ENCODE measurements at regions not wholly inside any gene's neighbourhood (a gene's known extent, or its start where the extent isn't known, plus 50 kb on each side); places are given as distances from the start of the nearest gene placed in this dataset.
"Not testable (repeated sequence)": the region's sequence is repeated elsewhere in the genome, so short reads cannot be mapped to it uniquely, and the experiment has no call there.

DNA sequence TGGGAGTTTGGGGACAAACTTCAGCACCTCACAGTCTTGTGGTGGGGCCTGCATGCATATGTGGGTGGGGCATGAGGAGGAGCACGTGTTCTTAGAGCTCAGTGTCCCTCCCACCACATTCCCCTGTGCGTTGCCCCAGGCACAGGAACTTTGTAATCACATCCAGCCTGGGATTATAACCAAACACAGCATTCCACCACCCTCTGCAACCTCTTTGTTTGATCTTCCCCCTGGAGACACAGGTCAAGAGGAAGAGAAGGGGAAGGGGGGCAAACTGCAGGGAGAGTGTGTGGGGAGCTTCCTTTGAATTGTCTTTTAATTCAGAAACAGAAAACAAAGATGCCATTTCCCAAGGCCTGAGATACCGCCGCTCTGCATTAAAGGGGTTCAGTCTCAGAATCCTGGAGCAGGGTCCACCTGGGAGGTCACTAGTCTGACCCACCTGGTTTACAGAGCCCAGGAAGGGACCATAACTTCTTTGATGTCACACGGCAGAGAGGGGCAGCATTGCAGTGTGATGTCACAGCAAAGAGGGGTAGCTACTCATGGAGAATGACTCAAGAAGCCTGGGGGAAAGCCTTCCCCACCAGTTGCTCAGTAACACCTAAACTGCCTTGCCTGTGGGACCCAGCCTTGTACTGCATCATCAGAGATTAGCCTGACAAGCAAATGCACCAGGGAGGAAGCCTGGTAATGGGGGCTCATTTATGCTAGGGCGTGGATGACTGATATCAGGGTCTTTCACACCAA lies 106.3 kb upstream of the RNU6-1 start:
- no peak for DNase-seq

DNA sequence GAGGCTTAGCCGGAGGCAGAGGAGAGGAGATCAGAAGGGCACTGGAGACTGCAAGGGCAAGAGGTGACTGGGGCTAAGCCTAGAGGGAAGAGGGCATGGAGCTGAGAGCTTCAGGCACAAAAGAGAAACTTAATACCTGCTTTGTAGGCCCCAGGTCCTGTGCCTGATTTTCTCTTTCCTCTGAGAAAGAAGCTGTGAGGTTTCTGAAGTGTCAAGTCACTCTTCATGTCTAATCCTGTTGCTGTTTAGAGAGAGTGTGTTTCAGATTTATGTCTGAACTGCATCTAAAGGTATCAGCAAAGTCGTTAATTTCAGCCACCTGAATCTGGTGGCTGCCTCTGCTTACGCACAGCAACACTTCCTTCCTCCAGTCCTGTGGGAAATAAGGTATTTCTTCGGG lies 106.9 kb upstream of the RNU6-1 start:
- DNase-seq = peak; percentile 12

DNA sequence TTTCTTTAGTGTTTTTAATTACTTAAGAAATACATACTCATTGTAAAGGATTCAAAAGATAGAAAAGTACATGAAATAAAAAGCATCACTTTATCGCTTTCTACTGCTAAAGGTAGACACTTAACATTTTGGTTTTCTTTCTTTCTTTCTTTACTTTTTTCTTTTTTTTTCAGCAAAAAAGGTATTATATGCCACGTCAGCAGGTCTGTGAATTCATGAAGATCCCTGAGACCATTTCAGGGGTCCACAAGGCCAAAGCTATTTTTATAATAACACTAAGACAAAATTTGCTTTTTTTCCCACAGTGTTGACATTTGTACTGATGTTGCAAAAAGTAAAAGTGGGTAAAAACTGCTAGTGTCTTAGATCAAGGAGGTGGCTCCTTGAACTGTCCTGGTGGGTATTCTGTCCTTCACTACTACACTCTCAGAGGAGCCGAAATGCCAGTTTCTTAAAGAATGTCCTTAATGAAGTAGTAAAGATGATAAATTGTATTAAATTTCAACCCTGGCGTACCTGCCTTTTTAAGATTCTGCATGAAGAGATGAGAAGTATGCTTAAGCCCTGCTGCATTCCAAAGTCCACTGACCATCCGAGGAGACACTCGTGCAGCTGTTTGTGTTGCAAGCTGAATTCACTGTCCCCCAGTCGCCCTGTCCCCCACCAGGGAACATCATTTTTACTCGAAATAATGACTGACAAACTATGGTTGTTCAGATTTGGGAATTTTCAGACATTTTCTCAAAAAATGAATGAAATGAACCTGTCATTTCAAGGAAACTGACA lies 106.7 kb upstream of the PIAS1 start:
- no peak for DNase-seq

DNA sequence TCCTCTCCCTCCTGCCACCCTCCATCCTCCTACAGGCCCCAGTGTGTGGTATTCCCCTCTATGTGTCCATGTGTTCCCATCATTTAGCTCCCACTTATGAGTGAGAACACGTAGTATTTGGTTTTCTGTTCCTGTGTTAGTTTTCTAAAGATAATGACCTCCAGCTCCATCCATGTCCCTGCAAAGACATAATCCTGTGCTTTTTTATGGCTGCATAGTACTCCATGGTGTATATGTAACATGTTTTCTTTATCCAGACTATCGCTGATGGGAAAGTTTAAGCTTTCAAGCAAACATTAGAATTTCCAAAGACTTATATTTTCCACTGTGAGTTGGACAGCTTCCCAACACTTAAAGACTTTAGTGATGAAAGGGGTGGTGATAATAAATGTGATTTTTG lies 105.9 kb upstream of the PIAS1 start:
- DNase-seq = no peak

DNA sequence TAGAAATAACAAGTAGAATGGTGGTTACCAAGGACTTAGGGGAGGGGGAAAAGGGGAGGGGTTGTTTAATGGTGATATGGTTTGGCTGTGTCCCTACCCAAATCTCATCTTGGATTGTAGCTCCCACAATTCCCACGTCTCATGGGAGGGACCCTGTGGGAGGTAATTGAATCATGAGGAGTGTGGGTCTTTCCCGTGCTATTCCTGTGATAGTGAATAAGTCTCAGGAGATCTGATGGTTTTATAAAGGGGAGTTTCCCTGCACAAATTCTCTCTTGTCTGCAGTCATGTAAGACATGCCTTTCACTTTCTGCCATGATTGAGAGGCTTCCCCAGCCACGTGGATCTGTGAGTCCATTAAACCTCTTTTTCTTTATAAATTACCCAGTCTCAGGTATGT lies 102.9 kb upstream of the PIAS1 start:
- not testable (repeated sequence) for DNase-seq

DNA sequence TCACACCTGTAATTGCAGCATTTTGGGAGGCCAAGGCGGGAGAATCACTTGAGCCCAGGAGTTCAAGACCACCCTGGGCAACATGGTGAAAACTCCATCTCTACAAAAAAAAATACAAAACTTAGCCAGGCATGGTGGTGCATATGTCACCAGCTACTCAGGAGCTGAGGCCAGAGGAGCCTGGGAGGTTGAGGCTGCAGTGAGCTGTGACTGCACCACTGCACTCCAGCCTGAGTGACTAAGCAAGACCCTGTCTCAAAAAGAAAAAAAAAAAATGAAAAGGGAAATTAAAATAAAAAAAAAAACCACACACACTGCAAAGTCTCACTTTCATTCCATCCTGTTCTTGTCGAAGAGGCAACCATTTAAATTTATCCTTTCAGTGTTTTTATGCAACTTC lies 100.8 kb upstream of the PIAS1 start:
- peak; percentile 19 for DNase-seq

DNA sequence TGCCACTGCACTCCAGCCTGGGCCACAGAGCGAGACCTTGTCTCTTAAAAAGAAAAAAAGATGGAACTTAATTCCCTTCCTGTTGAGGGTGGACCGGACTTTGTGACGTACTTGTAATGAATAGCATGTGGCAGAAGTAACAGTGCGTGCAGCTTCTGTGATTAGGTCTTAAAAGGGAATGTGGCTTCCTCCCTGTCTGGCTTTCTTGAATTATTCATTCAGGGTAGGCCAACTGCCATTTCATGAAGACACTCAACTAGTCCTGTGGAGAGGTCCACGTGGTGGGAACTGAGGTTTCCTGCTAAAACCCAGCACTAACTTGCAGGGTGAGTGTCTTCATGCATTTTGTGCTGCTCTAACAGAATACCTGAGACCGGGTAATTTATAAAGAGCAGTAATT lies 98.9 kb upstream of the PIAS1 start:
- peak; percentile 33 for DNase-seq

DNA sequence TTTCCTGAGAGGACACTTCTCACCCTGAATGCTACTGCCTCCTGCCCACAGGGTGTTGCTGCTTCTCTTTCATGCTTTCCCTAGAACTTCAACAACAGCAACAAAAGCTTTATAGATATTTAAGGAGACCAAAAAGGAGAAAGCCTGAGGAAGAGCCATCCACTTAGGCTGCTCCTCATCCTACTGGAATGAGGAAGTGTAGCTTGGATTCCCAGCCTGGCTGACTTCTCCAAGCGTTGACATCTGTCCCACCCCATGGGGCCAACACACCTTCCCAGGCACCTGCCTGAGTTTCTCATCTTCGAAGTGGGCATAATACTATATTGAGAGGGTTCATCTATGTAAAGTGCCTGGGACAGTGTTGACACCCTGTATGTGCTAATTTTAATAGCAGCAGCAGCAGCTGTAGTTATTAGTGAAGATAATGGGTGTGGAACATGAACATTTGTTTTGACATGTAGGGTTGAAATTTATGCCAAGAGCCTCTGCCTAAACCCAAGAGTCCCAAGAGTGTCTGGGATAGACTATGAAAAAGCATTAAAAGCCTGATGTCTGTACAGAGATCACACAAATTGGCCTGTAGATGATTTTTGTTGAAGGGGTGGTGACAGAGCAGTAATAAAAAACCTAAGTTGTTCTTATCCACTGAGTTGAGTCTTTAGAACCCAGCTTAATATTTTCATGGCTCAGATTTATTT lies 96.5 kb upstream of the PIAS1 start:
- DNase-seq = no peak

DNA sequence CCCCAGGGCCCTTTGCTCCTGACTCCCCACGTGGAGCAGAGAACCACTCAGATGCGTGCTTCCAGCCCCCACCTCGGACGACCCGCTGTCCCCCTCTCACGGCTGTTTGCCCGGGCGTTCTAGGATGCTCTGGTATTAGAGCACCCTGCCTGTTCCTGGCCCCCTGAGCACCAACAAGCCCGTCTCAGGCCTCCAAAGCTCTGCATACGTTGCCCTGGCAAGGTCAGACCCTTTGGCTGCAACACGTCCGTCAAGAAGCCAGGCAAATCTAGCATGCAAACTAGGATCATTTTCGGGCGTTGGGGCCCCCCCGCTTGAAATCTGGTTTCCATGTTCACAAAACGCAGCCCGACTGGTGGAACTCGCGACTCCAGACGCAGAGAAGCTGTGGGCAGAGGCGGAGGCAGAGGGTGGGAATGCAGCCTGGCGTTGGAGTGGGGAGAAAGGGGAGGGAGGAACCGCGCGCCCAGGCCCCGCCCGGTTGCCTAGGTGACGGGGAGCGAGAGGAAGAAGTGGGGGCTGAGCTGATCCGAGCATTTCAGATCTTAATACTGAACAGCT lies 86.2 kb upstream of the PIAS1 start:
- DNase-seq = no peak

DNA sequence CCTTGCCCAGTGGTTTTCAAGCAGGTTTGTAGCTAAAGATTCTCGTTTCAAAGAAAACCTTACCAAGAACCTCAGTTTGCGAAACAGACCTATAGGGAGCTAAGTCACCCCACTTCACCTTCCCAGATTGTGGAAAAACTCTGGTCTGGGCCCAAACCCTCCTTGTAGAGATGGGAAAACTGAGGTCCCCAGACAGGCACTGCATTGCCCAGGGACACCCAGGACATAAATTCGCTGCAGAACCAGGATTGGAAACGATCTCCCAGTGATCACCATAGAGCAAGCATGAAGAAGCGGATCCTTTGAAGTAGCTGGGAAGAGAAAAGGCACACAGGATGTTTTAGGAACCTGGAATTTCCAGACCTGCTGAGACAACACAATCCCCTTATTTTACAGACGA lies 85.6 kb upstream of the PIAS1 start:
- no peak for DNase-seq

DNA sequence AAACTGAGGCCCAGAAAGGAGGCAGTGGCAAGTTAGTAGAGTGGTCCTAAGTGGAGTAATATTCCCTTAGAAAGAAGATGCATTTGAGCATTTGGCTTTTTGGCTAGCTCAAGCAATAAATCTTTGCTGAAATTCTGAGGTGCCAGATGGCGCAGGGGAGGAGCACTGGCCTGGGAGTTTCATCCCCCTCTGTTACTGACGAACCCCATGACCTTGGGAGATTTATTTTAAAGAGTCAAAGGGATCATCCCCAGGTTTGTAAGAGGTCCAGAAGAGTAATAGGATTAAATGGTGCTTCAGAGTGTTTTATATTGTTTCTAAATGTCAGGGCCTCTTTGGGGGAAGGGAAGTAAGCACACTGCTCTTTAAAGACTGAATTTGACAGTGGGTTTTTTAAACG lies 85.1 kb upstream of the PIAS1 start:
- no peak for DNase-seq

DNA sequence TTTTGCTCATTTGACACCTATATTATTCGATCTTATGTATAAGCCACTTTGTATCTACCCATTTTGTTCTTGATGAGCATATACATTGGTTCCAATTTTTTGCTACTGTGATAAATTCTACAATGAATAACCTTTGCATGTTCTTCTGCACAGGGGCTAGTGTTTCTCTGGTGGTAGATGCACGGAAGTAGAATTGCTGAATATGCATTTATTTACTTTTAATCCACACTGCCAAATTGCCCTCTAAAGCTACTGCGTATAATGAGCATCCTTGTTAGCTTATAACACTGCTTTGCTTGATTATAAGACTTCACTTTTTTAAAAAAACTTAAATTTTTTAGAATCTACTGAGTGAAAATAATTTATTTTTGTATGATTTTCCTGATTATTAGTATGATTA lies 84.2 kb upstream of the PIAS1 start:
- no peak for DNase-seq

DNA sequence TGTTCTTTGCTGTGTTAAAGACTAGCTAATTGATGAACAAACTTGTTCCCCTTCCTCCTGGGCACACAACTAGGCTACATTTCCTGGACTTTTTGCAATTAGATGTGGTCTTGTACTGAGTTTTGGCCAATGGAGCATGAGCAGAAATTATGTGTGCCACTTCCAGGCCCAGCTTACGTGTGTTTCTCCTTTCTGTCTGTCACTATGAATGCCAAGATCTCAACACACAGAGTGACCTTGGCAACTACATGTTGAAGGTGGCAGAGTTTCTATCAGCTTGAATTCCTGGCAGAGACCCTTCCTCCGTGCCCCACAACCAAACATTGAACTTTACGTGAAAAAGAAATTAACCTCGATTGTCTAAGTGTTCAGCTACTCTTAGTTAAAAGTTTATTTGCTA lies 81.7 kb upstream of the PIAS1 start:
- DNase-seq = no peak

DNA sequence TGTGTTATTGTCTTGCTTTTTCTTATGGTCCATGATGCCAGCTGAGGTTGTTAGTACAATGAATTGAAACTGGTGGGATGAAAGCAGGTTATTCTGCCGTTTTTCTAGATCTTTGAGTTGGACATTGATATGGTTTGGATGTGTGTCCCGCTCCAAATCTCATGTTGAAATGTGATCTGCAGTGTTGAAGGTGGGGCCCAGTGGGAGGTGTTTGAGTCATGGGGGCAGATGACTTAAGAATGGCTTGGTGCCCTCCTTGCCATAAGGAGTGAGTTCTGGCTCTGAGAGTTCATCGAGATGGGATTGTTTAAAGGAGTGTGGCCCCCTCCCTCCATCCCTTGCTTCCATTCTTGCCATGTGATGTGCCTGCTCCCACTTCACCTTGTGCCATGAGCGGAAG lies 80.3 kb upstream of the PIAS1 start:
- no peak for DNase-seq

DNA sequence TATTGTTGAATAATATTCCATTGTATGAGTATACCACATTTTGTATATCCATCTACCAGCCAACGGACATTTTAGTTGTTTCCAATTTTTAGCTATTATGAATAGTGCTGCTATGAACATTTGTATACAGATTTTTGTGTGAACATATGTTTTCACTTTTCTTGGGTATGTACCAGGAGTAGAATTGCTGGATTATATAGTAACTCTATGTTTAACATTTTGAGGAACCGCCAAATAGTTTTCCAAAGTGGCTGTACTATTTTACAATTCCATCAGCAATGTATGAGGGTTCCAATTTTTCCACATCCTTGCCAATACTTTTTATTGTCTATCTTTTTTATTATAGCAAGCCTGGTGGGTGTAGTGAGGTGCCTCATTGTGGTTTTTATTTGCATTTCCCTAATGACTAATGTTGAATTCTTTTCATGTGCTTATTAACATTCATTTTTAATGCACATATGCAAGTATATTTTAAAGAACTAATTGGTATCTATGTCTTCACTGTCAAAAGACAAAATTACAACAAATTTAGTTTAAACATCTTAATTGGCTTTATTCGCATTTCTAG lies 77.5 kb upstream of the PIAS1 start:
- DNase-seq = no peak

DNA sequence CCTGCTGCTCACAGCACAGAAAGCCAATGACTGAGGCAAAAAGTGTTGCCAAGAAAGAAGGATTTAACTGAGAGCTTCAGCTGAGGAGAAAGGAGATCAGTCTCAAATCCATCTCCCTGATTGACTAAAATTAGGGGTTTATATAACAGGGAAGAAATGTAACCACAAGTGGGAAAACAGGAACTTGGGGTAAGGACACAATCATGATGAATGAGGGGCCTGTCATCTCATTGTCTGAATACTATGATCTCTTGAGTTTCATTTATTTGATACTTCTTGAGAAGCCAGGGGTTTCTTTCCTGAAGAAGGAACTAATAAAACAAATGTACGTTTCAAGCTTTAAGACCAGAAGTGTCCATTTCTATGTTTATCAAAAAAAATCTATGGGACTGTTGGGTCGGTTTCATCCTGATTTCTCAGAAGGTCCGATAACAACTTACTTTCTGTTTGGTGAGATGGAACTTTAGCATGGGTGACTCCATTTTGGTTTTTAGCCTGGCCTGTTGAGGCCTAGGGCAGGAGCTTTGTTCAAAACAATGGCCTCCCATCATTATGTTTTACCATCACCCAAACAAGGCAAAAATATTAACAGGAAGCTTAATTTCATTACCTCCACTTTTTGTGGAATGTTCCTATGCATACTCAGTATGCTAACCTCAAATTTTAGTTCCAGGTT lies 76.6 kb upstream of the PIAS1 start:
- no peak for DNase-seq

DNA sequence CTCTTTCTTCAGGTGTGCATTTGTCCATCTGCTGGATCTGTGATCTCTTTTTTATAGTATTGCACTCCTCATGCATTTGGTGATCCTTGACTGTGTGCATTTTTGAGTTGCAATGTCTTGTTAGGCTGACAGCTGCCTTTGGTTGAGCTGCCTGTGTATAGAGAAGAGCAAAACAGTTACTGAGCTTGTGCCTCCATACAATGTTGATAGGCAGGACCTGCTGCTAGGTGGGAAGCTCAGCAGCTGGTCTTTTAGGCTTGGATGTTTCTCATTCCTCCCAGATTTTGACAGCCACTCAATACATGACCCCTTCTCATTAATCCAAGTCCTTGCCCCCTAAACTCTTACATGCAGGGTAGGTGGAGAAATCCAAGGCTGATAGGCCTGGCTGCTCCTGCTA lies 74.8 kb upstream of the PIAS1 start:
- no peak for DNase-seq

DNA sequence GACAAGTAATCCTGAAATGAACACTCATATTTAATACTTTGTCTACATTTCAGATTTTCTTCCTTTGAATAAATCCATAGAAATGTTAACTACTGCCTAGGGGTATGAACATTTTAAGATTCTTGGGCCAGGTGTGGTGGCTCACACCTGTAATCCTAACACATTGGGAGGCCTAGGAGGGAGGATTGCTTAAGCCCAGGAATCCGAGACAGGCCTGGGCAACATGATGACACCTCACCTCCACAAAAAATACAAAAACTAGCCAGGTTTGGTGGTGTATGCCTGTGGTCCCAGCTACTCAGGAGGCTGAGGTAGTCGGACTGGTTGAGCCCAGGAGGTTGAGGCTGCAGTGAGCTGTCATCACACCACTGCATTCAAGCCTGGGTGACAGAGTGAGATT lies 73.9 kb upstream of the PIAS1 start:
- DNase-seq = no peak

DNA sequence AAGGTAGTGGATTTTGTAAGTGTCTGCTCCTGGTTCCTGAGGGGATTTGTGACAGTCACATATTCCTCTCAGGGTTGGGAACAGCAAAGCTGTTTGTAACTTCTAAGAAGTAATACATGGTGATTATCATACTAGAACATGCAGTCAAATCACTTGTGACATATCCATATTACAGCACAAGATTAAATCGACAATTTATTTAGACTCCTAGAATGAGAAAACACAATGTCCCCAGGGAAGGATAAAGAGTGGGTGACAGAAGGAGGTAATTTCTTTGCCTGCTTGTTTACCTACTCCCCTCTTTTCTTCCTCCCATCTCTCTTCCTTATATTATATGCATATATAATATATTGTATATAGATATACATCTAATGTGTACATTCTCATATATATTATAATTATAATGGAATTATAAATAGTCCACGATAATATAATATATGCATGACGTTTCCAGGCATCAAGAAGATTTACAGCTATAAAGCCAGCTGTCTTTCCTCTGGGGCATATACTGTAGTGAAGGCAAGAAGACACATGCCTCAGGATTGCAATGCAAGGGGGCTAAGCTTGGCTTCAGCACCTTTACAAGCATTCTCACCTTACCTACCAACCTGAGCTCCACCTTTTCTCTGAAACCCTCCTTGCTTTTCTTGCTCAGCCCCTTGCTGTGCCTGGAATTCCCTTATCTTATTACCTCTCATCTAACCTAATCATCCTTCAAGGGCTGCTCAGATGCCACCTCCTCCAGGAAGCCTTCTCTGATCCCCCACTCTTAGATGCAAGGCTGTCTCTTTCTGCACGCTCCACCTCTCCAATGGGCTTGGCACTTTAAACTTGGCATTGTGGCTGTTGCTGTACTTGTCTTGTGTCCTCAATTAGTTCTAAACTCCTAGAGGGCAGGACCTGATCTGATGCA lies 73.1 kb upstream of the PIAS1 start:
- no peak for DNase-seq

DNA sequence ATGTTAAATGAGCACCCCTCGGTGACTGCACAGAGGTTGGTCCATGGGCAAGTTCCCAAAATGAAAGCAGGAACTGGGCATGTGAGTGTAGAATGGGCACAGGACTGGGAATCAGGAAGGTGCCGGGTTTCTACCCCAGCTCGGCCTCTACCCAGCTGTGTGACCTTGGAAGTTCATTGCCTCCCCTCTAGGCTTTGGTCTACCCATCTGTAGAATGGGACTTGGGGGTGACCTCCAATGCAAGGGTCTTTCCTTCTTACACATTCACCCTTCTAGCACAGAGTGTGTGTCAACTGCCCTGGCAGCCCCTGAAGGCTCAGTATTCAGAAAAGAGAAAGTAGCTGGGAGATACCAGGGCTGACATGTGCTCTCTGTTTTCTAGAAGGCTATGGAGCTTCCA lies 72.3 kb upstream of the PIAS1 start:
- DNase-seq = no peak

DNA sequence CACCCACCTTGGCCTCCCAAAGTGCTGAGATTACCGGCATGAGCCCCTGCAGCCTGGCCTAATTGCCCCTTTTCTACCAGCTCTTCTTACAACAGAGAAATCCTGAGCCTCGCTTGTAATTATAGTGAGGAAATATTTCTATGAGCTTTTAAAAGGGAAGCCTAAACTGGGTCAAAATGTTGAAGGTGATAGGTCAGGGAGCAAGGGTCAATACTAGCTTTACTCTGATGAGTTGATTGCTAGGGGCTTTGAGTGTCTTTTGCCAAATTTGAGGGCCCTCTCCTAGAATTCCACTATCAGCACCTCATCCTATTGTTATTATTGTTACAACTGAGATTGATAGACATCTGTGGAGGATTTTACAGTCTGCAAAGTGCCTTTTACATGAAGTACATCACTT lies 62.4 kb upstream of the PIAS1 start:
- DNase-seq = no peak

DNA sequence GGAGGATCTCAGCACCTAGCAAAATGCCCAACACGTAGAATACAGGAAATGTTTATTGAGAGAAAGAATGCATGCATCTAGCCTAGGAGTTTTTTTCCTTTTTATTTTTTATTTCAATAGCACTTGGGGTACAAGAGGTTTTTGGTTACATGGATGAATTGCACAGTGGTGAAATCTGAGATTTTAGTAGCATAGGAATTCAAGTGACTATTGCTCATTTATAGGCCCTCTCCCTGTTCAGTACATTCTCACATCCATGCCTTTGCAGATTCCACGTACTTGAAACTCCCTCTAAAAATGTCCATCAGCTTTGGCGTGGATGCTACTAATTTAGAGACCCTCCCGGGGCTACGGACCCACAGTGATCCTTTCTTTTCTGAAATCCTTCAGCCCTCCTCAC lies 61.7 kb upstream of the PIAS1 start:
- no peak for DNase-seq
